Caki2 (cell line): ENCODE measurements at regions not wholly inside any gene's neighbourhood (a gene's known extent, or its start where the extent isn't known, plus 50 kb on each side); places are given as distances from the start of the nearest gene placed in this dataset.

ENCODE experiments used
- DNase-seq: peaks from one replicate; pipeline ENCODE4 v3.0.0-alpha.2; 2015; ENCODE audit warnings: low read depth
- in situ Hi-C: cut with HindIII; loops from 2 replicates; pipeline ENCODE4 v1.10.0; 2016; ENCODE audit warnings: low sequenced_read_pairs, low pct_unique_long_range_greater_than_20kb, mixed read lengths

- in situ Hi-C loops: no loop called here
- DNase-seq: no peak
Observed at GRCh38 chr4:124462954-124463828, 249.3 kb downstream of the ANKRD50 start.

GRCh38 chr4:124464836-124465235 is 247.7 kb downstream of the ANKRD50 start:
- no peak for DNase-seq
- in situ Hi-C loops: no loop called here

GRCh38 chr4:124468360-124468759 is 244.2 kb downstream of the ANKRD50 start:
- in situ Hi-C loops: no loop called here
- DNase-seq: no peak

GRCh38 chr4:124469981-124470380 is 242.6 kb downstream of the ANKRD50 start:
- in situ Hi-C loops: no loop called here
- DNase-seq: no peak

- in situ Hi-C loops: no loop called here
- no peak for DNase-seq
Observed at GRCh38 chr4:124478470-124478869, 234.1 kb downstream of the ANKRD50 start.

- in situ Hi-C loops: no loop called here
- no peak for DNase-seq
Observed at GRCh38 chr4:124480061-124480460, 232.5 kb downstream of the ANKRD50 start.

GRCh38 chr4:124481123-124481522 is 231.4 kb downstream of the ANKRD50 start:
- in situ Hi-C loops: no loop called here
- no peak for DNase-seq

GRCh38 chr4:124483048-124483906 is 229.3 kb downstream of the ANKRD50 start:
- no peak for DNase-seq
- in situ Hi-C loops: no loop called here

- in situ Hi-C loops: no loop called here
- no peak for DNase-seq
Observed at GRCh38 chr4:124484008-124484407, 228.5 kb downstream of the ANKRD50 start.

GRCh38 chr4:124484940-124485339 is 227.6 kb downstream of the ANKRD50 start:
- in situ Hi-C loops: no loop called here
- no peak for DNase-seq

GRCh38 chr4:124486423-124486822 is 226.1 kb downstream of the ANKRD50 start:
- in situ Hi-C loops: no loop called here
- no peak for DNase-seq

- no peak for DNase-seq
Observed at GRCh38 chr4:124487651-124488050, 224.9 kb downstream of the ANKRD50 start.

GRCh38 chr4:124491361-124492145 is 221.0 kb downstream of the ANKRD50 start:
- in situ Hi-C loops: no loop called here
- DNase-seq: no peak

More at GRCh38 chr4:124487651-124488050, 224.9 kb downstream of the ANKRD50 start:
- in situ Hi-C loops: no loop called here

- DNase-seq: no peak
- in situ Hi-C loops: no loop called here
Observed at GRCh38 chr4:124499261-124499660, 213.3 kb downstream of the ANKRD50 start.

- in situ Hi-C loops: no loop called here
- no peak for DNase-seq
Observed at GRCh38 chr4:124501576-124501975, 211.0 kb downstream of the ANKRD50 start.

- in situ Hi-C loops: no loop called here
- DNase-seq: no peak
Observed at GRCh38 chr4:124504431-124504830, 208.1 kb downstream of the ANKRD50 start.

GRCh38 chr4:124505211-124505610 is 207.3 kb downstream of the ANKRD50 start:
- no peak for DNase-seq
- in situ Hi-C loops: no loop called here

GRCh38 chr4:124509151-124509550 is 203.4 kb downstream of the ANKRD50 start:
- in situ Hi-C loops: no loop called here
- DNase-seq: no peak

- no peak for DNase-seq
- in situ Hi-C loops: no loop called here
Observed at GRCh38 chr4:124514588-124514987, 197.9 kb downstream of the ANKRD50 start.
